HAP-1 (cell line): ENCODE measurements at regions not wholly inside any gene's neighbourhood (a gene's known extent, or its start where the extent isn't known, plus 50 kb on each side); places are given as distances from the start of the nearest gene placed in this dataset.

Source experiments
- DNase-seq, 2 experiments: peaks; one replicate each; pipeline ENCODE4 v3.0.0-alpha.2; 2016 to 2020; ENCODE audit warnings: low spot score in 2 of 2
- H3K27me3 ChIP-seq: fragments of 250-450 bp; sonication (Bioruptor Pico); 2 replicates; pipeline ENCODE4 v1.5.1; 2020; ENCODE audit warnings: low read depth, mild to moderate bottlenecking, moderate library complexity
- H3K36me3 ChIP-seq: fragments of 250-450 bp; sonication (Bioruptor Pico); replicated peaks from 2 replicates; pipeline ENCODE4 v1.5.1; 2020; ENCODE audit warnings: mild to moderate bottlenecking
- H3K4me1 ChIP-seq: fragments of 250-450 bp; sonication (Bioruptor Pico); 2 replicates; pipeline ENCODE4 v1.5.1; 2020; ENCODE audit warnings: mild to moderate bottlenecking
- H3K4me3 ChIP-seq: fragments of 250-450 bp; sonication (Bioruptor Pico); 2 replicates; pipeline ENCODE4 v1.5.1; 2020; ENCODE audit warnings: mild to moderate bottlenecking, moderate library complexity
- H3K9me3 ChIP-seq: fragments of 250-450 bp; sonication (Bioruptor Pico); 2 replicates; pipeline ENCODE4 v1.5.1; 2020; ENCODE audit warnings: mild to moderate bottlenecking, moderate library complexity
- in situ Hi-C: fragments of 300-500 bp; cut with MboI; formaldehyde crosslinking; loops from 3 replicates; pipeline ENCODE4 v1.14.3; 2020; ENCODE audit warnings: low sequenced_read_pairs, inconsistent platforms, mixed read lengths

DNA sequence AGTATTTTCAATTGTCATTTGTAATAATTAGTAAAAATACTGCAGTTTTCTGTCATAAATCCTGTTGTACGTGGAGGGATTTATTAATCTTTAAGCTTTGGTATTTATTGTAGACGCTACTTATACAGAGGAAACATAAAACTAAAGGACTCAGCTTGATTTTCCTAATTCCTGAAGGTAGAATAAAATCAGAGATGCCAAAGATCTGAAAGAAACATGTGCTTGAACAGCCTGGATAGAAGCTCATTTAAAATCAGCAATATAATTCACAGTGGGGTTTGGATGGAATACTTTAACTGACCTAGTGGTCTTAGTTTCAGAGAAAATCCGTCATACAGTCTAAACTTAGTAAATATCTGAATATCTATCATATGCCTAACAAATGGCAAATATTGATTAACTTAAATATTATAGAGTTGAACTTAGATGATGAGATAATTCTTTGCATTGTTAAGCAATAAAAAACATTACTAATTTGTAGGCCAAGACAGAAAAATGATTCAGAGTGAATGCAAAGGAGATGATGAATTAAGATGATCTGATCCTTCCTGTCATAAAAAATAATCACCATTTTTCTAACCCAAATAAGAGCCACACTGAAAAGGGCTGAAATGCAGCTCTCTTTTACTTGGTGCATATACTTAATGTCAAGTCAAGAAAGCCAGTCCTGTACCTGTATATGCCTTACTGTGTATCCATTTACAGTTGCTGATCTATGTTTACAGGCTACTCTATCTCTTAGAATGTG lies 397.1 kb upstream of the DCN start:
- Histone ChIP-seq H3K9me3 (no peaks in the 10 kb centered on the region), H3K4me1 (peaks cover 8% of the 10 kb centered on the region; the same call in 1 of the 2 replicates), H3K27me3 (0 out of 2 replicates have a peak, but pooled peaks cover 2% of the 10 kb centered on the region), H3K4me3 (no peak overlapping the region), H3K36me3 (no peaks in the 10 kb centered on the region)
- DNase-seq: no peak
- in situ Hi-C loops: no loop called here

DNA sequence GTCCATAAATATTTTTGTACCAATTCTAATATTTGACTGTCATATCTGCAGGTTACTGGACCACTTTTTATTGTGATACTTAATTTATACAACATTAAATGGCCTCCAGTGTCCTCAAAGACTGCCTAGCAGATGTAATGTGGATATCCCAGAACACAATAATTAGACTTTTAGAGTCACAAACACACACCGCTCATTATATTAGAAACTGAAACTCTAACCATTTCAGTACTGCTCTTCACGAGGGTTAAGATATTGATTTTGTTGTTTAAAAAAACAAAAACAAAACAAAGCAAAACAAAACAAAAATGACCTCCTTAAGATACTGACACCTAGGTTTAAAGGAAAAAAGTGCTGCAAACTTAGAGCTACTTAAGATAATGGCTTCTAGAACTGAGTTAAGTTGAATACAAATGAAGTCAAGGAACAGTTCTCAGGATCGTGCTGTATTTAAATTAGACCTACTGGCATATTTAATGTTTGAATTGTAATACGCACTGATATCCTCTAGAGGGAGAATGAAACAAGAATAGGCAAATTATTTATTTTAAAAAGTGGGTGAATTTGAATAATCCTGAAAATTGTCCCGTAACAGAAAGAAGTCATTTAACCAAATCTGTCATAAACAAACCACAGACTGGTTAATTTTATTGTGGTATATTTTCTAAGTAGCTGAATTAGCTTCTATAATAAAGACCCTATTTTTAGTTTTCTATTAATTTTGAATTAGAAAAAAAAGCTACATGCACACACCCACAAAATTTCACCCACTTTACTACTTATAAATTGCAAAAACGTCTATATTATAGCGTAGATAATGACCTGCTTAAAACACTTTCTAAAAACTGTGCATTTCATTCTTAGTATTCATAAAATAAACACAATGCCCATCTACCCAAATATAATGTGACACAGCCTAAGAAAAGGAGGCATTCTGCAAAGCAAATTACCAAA lies 395.2 kb upstream of the DCN start:
- peaks cover 9% of the 10 kb centered on the region; the same call in 1 of the 2 replicates for H3K4me1 ChIP-seq
- H3K4me3 ChIP-seq: no peak overlapping the region
- H3K36me3 ChIP-seq: no peaks in the 10 kb centered on the region
- H3K27me3 ChIP-seq: 0 out of 2 replicates have a peak, but pooled peaks cover 2% of the 10 kb centered on the region
- H3K9me3 ChIP-seq: no peaks in the 10 kb centered on the region
- in situ Hi-C loops: no loop called here
- peak in 1 of 2 experiments; percentile 49 for DNase-seq

DNA sequence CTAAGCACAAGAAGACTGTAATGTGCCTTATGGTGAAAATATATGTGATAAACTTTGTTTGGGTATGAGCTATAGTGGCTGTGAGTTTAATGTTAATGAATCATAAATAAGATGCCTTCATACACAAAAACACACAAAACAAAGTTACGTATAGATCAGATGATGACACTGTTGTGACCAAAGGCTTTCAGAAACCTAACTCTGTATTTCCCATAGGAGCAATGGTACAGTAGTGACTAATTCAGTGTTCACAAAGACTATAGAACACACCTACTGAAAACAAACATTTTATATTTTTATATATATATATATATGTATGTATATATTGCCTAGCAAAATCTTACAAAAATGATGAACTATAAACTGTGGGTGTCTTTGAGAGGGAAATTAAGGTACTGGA lies 393.8 kb upstream of the DCN start:
- Histone ChIP-seq H3K9me3 (no peaks in the 10 kb centered on the region), H3K4me3 (no peak overlapping the region), H3K4me1 (peaks cover 4% of the 10 kb centered on the region; the same call in 1 of the 2 replicates), H3K27me3 (0 out of 2 replicates have a peak, but pooled peaks cover 2% of the 10 kb centered on the region), H3K36me3 (no peaks in the 10 kb centered on the region)
- no peak for DNase-seq
- in situ Hi-C loops: no loop called here

DNA sequence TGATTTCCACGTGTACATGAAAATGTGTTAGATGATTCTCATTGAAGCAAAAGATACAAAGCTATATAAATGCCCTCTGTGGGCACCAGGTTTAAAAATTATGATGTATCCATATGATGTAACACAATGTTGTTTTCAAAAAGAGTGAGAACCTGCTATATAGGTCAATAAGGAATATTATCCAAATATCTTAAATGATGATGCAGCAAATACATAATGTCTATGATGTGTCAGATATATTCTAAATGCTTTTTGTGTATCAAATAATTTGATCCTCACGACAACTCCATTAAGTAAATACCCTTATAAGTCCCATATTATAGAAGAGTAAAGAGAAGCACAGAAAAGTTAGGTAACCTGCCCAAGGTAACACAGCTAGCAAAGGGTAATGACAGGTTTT lies 393.0 kb upstream of the DCN start:
- Histone ChIP-seq H3K27me3 (0 out of 2 replicates have a peak, but pooled peaks cover 2% of the 10 kb centered on the region), H3K4me1 (peaks cover 4% of the 10 kb centered on the region; the same call in 1 of the 2 replicates), H3K36me3 (no peaks in the 10 kb centered on the region), H3K4me3 (no peak overlapping the region), H3K9me3 (no peaks in the 10 kb centered on the region)
- no peak for DNase-seq
- in situ Hi-C loops: no loop called here

DNA sequence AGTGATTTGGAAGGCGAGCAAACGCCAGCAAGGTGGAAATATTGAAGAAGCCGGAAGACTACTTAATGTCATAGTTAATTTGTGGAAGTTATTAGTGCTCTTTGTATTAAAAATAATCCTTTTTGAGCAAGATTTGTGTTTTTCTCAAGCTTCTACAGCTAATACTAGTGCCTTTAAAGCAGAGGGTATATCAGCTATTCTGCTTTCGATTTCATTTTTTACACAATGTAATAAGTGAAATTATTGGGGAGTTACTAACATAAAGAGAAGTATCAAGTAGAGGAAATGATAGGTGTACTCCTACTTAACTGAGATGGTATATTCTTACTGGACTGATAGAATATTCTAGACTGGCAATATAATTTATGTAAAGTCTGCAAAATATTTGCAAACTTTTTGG lies 392.4 kb upstream of the DCN start:
- Histone ChIP-seq H3K36me3 (no peaks in the 10 kb centered on the region), H3K9me3 (no peaks in the 10 kb centered on the region), H3K27me3 (0 out of 2 replicates have a peak, but pooled peaks cover 2% of the 10 kb centered on the region), H3K4me3 (no peak overlapping the region), H3K4me1 (peaks cover 4% of the 10 kb centered on the region; the same call in 1 of the 2 replicates)
- in situ Hi-C loops: no loop called here
- no peak for DNase-seq

DNA sequence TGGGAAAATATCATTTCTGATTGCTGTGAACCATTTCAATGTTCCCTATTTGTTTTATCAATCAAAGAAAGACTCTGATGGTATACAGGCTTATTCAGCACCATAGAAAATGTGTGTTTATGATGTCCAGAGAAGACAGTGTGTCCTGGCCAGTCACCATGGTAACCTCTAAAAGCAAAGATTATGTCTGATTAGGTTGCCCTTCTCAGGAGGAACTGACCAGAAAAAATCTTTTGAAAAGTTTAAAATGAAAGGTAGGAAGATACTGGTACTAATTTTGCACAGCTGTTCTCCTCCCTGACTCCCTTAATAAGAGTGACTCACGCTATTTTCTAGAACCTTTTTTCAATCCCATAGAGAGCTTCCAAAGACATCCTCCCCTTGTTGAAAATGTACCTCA lies 391.8 kb upstream of the DCN start:
- Histone ChIP-seq H3K36me3 (no peaks in the 10 kb centered on the region), H3K4me1 (peaks cover 4% of the 10 kb centered on the region; the same call in 1 of the 2 replicates), H3K9me3 (no peaks in the 10 kb centered on the region), H3K27me3 (0 out of 2 replicates have a peak, but pooled peaks cover 2% of the 10 kb centered on the region), H3K4me3 (no peak overlapping the region)
- in situ Hi-C loops: no loop called here
- DNase-seq: no peak

DNA sequence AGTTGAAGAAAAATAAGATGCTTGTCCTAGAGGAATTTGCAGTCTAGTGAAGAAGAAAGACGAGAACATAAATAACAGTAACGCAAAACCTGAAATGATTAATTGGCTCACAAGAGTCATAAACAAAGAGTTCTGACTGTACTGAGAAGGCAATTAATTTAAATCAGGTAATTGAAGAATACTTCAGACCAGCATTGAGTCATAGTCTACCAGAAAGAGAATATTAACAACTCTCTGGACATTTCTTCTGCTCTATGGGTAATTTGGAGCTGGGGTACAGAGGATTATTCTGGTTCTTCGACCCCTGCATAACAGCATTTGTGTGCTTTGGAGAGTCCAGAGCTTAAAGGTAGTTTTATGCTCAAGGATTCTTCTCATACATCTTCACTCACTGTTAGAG lies 390.3 kb upstream of the DCN start:
- no peak for DNase-seq
- no peaks in the 10 kb centered on the region for H3K36me3 ChIP-seq
- no peaks in the 10 kb centered on the region for H3K9me3 ChIP-seq
- peaks cover 4% of the 10 kb centered on the region; the same call in 1 of the 2 replicates for H3K4me1 ChIP-seq
- in situ Hi-C loops: no loop called here
- H3K4me3 ChIP-seq: no peak overlapping the region
- H3K27me3 ChIP-seq: 0 out of 2 replicates have a peak, but pooled peaks cover 2% of the 10 kb centered on the region

DNA sequence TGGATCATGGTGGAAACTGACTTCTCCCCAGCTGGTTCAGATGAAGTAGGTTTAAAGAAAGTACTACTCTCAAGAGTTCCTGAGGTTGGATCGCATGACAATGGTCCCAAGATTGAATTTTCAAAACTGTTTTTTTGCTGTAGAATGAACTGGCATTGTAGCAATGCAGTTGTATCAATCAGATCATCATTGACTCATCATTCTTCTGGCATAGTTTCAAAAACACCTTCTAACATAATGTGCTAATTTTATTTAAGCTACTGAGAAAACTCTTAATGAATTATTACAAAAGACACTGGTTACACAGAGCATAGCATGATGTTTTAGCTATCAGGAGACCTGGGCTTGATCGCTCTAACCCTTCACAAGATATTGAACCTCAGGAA lies 384.5 kb upstream of the DCN start:
- no peaks in the 10 kb centered on the region for H3K4me1 ChIP-seq
- no peaks in the 10 kb centered on the region for H3K36me3 ChIP-seq
- no peaks in the 10 kb centered on the region for H3K9me3 ChIP-seq
- H3K4me3 ChIP-seq: no peak overlapping the region
- no peaks in the 10 kb centered on the region for H3K27me3 ChIP-seq
- no peak for DNase-seq
- in situ Hi-C loops: no loop called here

DNA sequence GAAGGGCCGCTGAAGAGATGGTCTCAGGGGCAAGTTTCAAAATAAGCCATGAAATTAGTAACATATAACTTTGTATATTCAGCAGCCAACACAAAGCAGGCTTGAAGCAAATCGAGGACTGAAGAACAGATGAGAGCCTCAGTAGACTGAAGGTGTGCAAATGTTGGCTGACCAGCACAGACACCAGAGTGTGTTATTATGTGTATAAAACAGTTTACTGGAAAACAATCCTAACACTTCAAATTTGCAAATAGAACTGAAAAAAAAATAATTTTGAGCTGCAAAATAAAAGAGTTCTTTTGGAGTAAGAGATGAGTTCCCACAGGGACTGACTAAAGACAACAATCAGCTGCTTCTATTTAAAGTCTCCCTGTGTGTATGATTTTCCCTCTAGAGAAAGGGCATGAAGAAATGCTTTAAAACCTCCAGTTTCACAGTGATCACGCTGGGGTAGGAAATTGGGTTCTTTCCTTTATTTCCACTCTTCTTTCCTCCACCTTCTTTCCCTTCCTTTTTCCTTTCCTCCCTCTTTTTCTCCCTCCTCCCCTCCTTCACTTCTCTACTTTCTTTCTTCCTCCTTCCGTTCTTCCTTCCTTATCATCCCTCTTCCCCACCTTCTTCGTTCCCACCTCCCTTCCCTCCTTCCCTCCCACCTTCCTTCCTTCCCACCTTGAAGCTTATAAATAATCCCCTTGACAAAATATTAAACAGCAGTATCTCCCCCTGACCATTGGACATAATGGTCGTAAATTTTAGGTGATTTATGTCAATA lies 383.9 kb upstream of the DCN start:
- no peaks in the 10 kb centered on the region for H3K36me3 ChIP-seq
- no peak for DNase-seq
- in situ Hi-C loops: no loop called here
- H3K9me3 ChIP-seq: no peaks in the 10 kb centered on the region
- H3K27me3 ChIP-seq: no peaks in the 10 kb centered on the region
- no peaks in the 10 kb centered on the region for H3K4me1 ChIP-seq
- H3K4me3 ChIP-seq: no peak overlapping the region

DNA sequence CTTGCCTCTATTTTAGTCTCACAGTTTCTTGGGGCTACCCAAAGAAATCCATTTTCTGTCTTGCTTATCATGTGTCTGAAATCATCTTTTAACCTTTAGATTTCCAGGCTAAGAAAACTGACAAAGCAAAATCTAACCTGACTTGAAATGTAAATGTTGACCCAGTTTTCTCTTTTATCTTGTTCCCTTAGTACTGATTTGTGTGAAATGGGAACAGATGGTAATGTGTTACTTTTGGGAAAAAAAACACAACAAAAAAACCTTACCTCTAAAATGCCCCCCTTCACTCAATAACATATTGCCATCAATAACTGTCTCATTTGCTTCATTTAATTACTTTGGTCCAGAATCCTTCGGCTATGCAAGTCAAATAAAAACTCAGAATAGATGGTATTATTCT lies 383.2 kb upstream of the DCN start:
- DNase-seq: no peak
- in situ Hi-C loops: no loop called here

DNA sequence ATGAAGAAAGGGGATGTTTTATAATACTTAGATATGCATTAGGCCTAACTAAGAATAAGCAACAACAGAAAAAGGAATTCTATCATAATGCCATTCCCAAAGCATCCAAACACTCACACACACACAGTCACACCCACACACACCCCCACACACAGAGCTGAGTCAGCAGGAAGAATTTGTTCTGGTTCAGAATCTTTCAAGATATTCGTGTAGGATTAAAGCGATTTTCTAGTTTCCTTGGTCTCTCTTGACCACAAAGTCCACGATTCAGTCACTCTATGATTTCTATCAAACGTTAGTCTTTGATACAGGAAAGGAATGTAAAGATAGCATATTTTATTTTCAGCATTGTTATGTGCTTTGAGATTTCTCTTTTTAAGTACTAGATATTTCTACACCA lies 382.6 kb upstream of the DCN start:
- in situ Hi-C loops: no loop called here
- Histone ChIP-seq H3K36me3 (no peaks in the 10 kb centered on the region), H3K9me3 (no peaks in the 10 kb centered on the region), H3K4me1 (no peaks in the 10 kb centered on the region), H3K27me3 (no peaks in the 10 kb centered on the region), H3K4me3 (no peak overlapping the region)
- DNase-seq: no peak

More for the DNA sequence above, 383.2 kb upstream of the DCN start:
- no peaks in the 10 kb centered on the region for H3K4me1 ChIP-seq
- no peak overlapping the region for H3K4me3 ChIP-seq
- H3K9me3 ChIP-seq: no peaks in the 10 kb centered on the region
- no peaks in the 10 kb centered on the region for H3K36me3 ChIP-seq
- H3K27me3 ChIP-seq: no peaks in the 10 kb centered on the region

DNA sequence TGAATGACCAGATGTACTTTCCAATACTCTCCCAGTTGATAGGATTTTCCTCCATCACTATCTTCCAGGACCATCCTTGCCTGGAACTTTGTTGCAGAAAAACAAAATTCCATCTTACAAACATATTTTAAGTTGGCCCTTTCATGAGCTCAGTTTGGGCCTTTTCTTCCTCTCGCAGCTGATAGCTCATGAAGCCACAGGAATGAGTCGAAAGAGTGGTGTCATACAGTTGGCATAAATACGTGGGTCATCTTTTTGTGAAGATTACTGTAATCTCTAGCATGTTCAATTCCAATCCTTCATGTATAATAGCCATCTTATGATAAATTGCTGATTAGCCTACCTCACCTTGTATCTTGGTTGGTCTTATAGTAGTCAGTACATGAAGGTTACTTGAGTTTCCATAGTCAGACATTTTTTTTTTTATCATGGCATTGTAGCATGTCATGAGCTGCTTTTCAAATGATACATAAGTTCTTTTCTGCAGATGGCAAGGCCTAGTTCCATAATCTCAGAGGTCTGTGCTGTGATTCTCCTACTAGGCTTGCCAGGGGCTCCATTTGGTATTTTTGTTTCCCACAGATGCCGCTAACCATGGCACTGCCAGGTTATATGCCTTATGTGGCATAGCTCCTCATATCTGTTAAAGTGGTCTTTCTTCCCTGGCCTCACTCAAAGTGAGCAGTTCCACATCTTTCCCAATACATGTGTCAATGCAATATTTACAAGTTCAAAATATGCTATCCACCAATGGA lies 380.6 kb upstream of the DCN start:
- in situ Hi-C loops: no loop called here
- no peaks in the 10 kb centered on the region for H3K4me1 ChIP-seq

DNA sequence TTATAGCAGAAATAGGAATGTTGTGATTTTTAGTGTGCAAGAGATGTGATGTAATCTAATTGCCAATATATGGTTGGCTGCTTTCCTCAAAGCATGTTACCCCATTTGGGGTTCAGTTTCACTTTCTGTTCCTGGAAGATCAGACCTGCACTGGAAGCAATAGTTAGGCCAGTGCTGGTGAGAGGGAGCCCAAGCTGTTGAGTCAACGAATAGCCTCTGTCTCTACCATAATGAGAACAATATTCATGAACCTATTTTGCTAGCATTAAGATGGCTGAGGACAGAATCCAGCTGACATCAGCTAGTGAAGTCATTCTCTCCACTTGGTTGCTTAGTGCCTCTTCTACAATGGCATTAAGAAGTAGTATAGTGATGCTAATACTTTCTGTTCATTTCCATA lies 379.9 kb upstream of the DCN start:
- H3K9me3 ChIP-seq: no peaks in the 10 kb centered on the region
- no peaks in the 10 kb centered on the region for H3K36me3 ChIP-seq
- no peak overlapping the region for H3K4me3 ChIP-seq
- H3K27me3 ChIP-seq: no peaks in the 10 kb centered on the region
- in situ Hi-C loops: no loop called here
- DNase-seq: no peak
- no peaks in the 10 kb centered on the region for H3K4me1 ChIP-seq

More for the DNA sequence above, 380.6 kb upstream of the DCN start:
- H3K36me3 ChIP-seq: no peaks in the 10 kb centered on the region
- no peak overlapping the region for H3K4me3 ChIP-seq
- H3K27me3 ChIP-seq: no peaks in the 10 kb centered on the region
- DNase-seq: no peak
- no peaks in the 10 kb centered on the region for H3K9me3 ChIP-seq
